GM19035 (cell line): ENCODE measurements at regions not wholly inside any gene's neighbourhood (a gene's known extent, or its start where the extent isn't known, plus 50 kb on each side); places are given as distances from the start of the nearest gene placed in this dataset.

Source experiments
- ATAC-seq: cut with Tn5 transposase; IDR thresholded peaks from one replicate; pipeline ENCODE4 v1.9.1; 2021; ENCODE audit not compliant: unreplicated experiment

DNA sequence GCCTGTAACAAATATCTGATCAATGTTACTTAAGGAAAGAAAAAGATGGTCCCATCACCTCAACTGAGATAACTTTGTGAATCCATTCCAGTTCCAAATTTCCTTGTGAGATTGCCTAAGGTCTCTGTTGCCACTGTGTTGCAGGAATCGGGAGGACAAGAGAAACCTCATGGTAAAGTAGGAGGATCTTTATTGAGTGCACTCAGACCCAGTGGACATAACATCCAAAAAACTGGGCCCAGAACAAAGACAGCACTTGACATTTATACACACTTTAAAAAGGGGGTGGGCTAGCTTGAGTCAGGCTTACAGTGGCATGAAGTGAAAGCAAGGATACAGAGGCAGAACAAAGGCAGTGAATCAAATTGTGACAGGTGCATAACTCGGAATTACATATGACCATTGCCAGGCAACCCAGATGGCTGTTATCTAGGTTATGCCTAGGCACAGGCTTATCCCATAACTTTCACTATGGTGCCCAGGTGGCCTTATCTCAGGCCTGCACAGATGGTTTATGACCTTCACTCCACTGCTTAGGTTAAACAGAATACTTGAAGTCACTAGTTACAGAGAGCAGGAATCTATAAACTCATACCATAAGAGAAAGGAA, 459.4 kb upstream of the PCDH20 start:
- ATAC-seq: no peak

DNA sequence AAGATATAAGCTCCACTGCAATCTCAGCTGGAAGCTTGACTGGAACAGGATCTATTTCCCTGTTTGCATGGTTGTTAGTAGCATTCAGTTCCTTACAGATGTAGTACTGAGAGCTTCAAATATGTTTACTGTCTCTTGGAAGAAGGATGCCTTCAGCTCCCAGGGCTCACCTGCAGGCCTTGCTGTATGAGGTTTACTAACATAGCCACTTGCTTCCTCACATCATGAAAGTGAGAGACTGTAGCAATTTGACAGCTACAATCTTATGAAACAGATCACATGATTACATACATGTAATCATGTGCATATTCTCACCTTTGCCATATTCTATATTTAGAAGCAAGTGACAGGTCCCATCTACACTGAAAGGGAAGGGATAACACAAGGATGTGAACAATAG, 458.1 kb upstream of the PCDH20 start:
- ATAC-seq: no peak

DNA sequence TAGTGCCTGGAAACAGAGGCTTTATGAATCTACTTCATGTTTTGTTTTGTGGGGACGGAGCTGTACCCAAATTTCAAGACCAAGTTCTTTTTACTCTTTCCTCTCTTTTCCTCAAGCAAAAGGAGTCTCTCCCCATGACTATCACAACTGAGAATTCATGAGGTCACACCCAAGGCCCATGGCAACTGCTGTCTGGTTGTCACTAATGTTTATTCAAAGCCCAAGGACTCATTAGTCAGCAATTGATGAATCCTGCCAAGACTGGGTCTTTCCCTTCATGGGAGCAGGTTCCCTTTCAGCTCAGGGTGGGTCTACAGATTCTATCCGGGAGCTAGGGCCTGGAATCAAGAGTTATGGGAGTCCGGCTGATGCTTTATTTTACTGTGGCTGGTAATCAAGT, 441.5 kb upstream of the PCDH20 start:
- no peak for ATAC-seq

DNA sequence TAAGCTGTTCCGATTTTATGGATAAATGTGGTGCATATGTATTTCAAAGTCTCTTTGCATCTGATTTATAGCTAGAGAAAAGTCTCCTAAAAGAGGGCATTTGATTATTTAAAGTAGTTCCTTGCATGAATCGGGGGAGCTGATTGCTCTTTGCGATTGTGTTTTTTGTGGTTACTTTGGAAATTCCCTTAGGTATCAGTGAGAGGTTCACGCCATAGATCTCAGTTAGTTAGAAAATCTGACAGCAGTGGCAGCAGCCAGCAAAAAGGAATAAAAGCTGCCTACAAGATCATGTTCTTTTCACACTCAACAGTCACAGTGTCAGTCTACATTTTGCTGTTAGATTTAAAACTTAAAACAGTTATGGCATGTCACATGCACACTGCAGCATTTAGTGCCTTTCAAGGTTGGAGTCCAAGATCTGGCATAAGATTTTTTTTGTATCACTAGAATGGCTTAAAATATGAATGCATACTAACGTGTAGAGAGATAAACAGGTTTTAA, 436.5 kb upstream of the PCDH20 start:
- ATAC-seq: no peak

DNA sequence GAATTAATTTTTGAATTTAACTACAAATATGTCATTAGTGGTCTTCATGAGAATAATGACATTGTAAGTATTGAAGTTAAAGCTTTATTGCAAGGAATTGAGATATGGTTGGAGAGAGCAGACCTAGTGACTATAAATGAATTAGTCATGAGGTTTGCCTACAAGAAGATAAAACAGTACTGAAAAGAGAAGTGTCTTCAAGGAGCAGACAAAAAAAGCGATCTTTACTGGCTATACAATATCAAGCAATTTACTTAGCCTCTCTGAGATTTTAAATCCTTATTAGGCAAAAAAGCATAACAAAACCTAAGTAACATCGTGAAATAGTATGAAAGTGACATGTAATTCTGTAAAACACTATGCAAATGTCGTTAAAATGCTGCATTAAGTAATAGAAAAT, 435.1 kb upstream of the PCDH20 start:
- no peak for ATAC-seq

DNA sequence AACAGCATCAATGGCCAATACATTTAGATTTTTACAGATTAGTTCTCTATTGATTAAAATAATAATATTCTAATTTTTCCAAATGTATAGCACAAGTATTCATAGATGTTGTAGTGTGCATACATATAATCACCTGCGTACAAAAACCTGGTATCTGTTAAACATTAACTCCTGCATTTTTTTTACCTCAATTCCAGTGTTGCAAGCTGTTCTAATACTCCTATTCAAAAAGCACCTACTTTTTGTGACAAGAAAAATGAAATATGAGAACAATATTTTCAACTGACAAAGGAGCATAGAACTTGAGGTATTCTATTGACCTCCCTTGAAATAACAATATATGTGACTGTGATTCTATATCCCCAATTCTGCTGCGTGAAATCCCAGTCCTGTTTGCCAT, 422.9 kb upstream of the PCDH20 start:
- ATAC-seq: no peak

DNA sequence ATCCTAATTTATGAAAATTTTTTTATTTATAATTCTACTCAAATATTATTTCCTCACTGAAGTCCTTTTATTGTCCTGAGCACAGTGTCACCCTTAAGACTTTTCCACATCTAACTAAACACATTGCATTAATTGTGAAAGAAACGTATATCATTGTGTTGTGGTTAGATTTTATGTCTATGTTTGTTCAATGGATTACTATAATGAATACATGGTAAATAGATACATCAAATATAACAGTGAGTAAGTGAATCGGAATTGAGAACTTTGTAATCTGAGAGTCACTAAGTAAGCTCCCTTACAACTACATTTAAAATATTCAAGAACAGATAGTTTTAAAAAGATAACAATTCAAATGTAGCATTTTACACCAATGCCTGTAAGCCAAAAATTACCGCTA, 417.6 kb upstream of the PCDH20 start:
- no peak for ATAC-seq

DNA sequence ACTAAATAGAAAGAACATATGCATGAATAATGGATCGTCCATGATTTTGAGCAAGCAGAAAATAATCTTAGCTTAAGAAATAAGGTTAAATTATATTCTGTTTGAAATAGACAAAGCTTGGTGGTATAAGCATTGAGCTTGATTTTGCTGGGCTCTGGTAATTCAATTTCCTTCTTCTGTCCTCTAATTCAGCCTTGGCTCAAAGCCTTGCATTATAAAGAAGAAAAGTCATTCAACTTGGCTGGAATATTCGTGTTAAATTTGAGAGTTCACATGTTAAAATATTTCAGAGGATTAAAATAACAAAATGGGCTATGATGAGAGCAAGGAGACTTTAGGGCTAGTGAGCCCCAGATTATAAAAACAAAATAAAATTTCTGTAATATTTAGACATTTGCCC, 415.4 kb upstream of the PCDH20 start:
- no peak for ATAC-seq

DNA sequence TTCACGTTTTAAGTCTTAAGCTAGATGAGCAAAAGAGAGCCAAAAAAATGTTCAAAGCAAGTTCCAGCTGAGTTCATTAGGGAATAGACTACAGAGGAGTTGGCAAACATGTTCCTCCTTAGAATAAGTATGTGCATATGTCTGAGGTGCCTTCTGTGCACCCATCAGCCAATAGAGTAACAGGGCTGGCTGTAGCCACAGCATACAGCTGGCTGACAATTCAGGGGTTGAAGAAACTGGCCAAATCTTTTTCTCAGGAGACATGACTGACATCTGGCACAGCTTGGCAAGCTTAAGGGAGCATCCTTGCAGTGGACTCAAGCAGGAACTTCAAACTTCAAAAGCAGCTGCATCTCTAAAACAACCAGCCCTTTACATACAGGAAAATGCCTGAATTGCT, 414.8 kb upstream of the PCDH20 start:
- no peak for ATAC-seq

DNA sequence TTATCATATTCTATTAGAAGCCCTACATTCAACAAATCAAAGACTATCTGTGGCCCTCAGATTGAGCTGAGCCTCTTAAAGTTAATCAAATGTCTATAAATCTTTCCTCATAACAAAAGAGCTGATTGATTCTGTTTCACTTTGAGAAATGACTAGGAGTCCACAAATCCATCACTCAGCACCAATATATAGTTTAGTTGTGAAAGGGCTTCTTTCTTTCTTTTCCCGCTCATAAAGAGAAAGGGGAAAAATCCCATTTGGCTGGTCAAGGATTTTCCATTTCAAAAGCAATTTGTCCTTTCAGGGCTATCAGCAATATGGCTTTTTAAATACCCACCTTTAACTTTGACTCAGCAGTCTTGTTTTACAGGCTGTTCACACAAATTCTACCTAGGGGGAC, 408.5 kb upstream of the PCDH20 start:
- no peak for ATAC-seq

DNA sequence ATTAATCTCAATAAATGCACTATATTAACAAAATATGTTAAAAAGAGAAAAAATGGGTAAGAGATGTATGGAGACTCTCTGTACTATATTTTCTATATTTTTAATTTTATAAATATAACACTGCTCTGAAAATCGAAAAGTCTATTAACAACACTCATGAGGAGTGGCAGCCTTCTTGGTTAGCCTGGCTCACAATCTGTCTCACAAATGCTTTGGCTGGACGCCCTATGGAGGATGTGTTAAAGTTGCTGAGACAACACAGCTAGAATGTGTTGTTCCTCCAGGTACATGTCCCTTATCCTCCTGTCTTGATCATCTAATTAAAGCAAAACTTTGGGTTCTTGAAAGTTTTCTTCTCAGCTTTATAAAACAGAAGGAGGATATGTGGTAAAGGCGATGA, 396.6 kb upstream of the PCDH20 start:
- no peak for ATAC-seq

DNA sequence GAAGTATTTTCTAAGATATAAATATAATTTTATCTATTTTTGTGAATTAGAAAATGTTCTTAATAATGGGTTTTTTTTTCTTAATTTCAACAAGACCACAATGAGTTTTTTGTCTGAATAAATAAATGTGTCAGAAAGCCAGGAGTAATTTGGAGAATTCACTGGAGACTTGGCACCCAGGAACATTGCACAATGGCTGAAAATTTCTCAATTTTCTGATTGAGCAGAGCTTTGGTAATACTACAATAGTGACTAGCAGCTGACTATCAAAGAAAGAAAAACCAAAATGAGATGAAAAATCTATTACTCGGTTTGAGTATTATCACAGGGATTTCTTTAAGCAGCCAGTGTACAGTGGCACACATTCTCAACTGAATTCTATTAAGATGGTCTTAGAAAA, 394.4 kb upstream of the PCDH20 start:
- no peak for ATAC-seq

DNA sequence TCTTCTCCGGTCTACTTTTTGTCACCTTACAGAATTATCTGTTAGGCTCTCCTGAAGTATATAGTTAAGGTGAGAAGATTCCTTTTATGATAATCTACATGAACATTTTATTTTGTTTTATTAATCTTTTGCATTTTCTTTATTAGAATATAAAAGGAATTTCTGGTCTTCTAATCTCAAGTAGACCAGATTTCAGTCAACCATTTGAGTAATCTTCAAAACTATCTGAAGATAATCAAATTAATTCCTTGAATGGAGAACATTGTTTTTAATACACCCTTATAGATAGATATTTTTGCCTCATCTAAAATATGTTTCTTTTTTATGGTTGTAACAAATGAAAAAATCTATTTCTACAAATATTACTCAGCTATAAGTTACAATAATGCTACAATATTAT, 381.7 kb upstream of the PCDH20 start:
- no peak for ATAC-seq

DNA sequence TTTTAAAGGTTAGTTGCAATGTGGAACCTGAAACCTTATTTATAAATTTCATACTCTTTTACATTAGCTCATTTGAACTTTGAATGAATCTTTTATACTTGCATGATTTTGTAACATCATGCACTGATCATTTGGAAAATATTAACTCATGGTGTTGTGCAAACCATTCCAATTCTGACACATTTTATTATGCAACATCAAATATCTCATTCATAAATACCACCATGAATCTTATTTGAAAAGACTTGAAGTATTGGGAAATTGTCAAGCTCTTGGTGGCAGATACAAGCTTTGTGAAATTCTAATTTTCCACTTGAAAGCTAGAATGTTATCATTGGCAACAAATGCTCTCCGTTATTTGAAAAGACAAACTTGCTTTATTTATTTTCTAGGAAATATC, 379.9 kb upstream of the PCDH20 start:
- no peak for ATAC-seq

DNA sequence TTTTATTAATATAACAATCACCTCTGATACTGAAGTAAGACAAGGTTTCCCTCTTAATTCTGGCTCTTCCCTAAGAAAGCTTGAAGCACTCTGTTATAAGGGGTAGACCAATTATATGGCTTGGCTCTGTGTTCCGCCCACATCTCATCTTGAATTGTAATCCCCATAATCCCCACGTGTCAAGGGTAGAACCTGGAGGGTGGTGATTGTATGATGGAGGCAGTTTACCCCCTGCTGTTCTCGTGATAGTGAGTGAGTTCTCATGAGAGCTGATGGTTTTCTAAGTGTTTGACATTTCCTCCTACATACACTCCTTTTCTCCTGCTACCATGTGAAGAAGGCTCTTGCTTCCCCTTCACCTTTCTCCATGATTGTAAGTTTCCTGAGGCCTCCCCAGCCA, 363.8 kb upstream of the PCDH20 start:
- no peak for ATAC-seq

DNA sequence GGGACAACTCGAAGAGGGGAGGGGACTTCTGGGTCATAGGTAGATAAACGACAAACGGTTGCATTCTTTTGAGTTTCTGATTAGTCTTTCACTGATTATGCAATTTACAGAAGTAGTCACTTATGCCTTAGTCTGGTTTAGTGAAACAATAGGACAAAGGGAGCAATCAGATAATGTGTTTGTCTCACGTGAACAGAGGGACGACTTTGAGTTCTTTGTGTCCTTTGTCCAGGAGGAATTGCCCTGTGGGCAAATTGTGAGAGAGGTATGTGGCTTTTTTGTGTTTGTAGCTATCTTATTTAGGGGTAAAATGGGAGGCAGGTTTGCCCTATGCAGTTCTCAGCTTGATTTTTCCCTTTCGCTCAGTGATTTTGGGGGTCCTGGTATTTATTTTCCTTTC, 362.9 kb upstream of the PCDH20 start:
- ATAC-seq: no peak

DNA sequence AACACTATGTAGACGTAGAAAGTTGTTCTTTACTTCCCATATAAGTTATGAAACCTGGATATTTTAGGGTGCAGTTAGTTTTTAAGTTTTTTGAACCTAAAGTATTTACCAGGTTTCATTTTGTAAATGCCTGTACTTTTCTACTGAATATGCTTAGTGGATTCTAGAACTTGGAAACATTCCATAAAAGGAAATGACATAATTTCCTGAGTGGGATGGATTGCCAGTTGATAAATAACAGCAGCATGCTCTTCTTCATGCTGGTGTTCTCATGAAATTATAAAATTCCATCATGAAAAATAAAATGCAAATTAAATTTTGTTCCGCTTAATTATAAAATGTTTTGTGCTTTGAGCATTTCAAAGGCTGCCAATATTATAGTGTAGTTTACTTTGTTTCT, 362.2 kb upstream of the PCDH20 start:
- no peak for ATAC-seq

DNA sequence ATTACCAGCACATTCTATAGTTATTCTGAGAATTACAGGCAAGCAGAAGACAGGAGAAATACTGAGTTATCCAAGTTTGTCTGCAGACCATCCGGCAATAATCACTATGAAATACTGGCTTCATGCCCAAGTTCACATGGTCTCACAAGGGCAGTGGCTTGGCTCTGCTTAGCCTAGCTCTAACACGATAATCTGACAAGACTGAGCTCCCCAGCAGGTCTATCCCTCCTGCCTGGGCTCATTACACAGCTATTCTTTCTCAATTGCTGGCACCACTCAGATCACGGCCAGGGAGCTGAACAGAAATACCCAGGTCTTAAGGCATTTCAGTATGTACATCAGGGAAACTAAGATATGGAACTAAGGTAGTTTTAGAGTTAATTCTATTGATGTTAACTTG, 361.6 kb upstream of the PCDH20 start:
- no peak for ATAC-seq

DNA sequence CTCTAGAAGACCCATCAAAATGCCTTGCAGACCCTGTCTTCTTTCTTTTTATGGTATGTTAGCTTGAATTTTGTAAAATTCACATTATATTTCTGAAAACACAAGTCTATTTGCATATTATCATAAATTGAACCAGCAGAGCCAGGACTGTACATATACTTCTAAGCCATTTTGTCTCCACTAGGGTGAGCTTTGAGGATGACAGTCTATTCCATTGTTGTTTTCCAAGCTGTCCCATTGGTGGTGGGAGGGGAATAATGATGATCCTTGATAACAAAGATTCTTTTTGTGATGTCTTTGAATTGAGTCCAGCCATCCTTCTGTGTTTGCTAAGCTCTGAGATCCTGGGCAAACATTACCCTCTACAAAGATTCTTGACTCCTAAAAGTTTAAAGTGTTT, 359.3 kb upstream of the PCDH20 start:
- no peak for ATAC-seq

DNA sequence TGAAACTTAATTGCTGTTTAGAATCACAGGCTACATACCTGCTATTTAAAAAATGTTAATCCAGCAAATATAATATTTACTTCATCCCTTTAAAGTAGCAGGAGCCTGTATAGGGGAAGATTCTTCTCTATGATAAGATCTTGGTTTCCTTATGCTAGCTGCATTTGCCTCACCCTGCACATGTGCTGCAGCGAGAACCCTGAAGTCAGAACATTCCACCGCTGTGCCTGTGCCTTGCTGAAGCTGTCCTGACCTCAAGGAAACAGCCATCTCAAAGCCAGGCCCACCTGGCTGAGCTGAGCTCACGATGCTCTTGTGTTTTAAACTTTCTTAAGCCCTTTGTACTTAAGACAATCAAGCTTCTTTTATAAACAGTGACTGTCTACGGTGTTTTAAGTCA, 355.0 kb upstream of the PCDH20 start:
- no peak for ATAC-seq

DNA sequence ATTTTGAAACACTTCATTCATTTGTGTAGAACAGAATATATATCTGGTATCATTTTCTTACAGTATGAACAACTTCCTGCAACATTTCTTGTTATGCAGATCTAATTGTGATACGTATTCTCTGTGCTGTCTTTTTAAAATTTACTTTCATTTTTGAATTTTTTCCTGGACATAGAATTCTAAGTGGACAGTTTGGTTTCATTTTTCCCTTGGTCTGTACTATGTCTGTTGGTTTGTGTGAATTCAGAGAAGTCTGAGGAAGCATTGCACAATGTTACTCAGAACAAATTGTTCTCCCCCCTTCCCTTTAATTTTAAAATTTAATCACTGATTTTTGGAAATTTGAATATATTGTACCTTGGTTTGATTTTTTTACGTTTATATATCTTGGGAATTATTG, 352.5 kb upstream of the PCDH20 start:
- no peak for ATAC-seq

DNA sequence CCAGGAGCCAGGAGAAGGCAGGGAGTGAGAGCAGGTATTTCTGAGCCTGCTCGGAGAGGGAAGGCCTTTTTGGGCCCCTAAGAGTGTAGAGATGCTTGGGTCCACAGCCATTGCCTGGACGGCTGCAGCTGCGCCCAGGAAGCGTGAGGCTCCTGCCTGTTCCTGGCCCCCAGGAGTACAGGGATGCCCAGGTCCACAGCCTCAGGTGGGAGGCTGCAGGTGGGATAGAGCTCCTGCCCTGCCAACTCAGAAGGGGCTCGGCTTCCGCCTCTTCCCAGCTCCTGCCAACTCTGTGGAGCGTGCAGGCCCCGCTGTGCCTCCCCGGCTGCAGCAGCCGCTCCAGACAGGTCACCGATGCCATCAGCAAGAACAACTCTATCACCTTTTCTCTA, 351.0 kb upstream of the PCDH20 start:
- ATAC-seq: no peak

DNA sequence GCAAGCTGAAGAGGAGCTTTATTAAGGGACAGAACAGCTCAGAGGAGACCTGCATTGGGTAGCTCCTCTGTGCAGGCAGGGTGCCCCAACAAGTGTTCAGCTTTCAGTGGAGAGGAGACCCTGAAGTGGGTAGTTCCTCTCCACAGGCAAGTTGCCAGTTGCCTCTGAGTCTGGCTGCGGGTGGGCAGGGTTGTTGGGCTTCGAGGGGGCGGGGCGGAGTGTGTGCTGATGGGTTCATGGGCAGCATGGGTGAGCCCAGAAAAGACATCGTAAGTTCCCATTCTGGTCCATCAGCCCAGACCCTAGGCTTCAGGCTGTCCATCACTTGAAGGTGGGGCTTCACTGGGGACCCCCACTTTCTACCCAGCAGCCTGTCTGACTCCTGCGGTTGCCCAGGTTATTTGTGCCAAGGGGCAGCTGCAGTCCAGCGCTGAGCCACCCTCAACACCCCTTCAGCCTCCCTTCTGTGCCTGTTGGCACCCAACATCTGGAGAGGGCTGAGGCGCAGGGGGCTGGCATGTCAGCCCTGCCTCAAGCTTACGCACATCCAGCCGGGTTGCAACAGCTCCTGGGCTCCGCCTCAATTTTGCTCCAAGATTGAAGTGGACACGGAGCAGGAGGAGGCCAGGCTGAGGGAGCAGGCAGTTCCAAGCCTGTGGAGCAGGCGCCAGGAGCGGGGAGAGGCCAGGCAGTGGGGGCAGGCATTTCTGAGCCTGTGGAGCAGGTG, 350.5 kb upstream of the PCDH20 start:
- ATAC-seq: no peak
